DMS153 treated with DMSO at 0.1 percent for 48 hours (cell line): ENCODE measurements at regions not wholly inside any gene's neighbourhood (a gene's known extent, or its start where the extent isn't known, plus 50 kb on each side); places are given as distances from the start of the nearest gene placed in this dataset.

Experiments
- DNase-seq: peaks from one replicate; lab custom pipeline; 2025; ENCODE audit not compliant: unreplicated experiment; lab: John Stamatoyannopoulos, UW

DNA sequence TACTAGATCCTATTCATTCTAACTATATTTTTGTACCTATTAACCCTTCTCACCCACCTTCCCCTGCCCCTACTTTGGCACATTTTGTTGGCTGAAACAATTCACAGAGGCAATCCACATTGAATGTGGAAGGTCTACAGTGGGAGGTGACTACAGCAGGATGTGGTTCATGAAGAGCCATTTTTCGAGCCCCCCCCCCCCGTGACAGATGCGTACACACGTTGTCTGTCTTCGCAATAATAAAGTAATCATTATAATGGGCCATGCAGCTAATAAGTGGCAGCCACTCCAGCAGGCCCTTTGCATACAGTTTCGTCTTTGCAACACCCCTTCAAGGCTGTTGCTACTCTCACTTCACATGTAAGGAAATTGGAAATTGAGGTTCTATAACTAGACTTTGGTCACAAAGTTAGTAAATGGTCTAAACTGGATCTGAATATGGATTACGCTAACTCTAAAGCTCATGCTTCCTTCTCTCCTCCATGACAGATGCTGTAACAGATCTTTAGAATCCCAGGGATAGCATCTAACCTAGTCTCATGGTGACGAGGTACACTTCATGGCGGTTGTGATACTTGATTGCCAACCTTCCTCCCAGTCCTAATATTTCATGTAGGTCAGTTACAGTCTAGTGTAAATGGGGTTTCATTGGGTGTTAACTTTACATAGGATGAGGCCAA lies 176.8 kb downstream of the MYCN start:
- DNase-seq, result no peak

DNA sequence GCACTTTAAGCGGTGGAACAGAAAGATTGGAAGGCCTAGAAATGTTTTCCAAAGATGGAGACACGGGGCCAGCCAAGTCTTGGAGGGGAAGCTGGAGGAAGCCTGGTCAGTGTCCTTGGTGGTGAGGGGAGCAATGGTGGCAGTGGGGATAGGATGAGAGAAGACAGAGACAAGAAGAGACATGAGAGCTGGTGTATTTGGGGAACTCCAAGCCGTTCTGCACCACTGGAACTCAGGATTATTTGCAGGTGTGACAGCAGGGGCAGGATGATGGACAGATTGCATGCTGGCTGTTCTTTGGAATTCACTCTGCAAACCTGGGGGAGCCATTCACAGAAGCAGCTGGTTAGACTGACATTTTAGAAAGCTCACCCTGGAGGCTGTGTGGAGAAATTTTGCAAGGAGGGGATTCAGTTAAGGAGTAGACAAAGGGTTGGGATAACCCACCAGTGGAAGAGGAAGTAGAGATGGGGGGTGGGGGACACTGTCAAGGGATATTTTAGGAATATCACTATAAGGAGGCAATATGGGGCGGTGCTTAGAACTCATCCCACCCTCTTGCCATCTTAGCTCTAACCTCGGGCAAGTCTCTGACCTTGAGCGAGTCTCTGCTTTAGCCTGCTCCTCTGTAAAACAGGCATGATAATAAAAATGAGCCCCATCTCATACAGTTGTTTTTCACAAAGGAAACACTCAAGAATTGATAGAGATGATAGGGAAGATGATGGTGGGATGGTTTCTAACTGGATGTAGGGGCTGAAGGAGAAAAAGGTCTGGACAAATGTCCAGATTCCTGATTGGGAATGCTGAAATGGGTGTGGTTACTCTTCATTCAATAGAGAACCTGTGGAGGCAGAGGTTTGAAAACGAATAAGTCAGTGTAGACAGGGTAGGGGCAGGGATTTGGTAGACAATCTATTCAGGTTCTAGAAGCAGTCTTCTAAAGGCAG lies 175.8 kb downstream of the MYCN start:
- DNase-seq, result no peak

DNA sequence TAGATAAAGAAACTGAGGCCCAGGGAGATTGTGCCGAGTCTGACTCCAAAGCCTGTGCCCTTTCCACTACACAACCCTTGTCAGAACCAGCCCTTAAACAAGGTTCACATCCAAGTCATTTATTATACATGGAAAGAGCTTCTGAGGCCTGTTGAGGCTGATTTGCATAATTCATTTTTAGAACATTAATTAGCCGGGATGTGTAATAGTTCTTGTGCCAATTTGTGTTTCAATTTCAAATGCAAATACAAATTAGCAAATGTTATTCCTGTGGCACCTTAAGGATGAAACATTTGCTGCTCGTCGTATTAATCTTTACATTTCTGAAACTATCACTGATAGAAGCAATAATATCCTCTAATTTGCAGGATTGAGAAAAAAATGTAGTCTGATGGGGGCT lies 174.9 kb downstream of the MYCN start:
- no peak for DNase-seq

DNA sequence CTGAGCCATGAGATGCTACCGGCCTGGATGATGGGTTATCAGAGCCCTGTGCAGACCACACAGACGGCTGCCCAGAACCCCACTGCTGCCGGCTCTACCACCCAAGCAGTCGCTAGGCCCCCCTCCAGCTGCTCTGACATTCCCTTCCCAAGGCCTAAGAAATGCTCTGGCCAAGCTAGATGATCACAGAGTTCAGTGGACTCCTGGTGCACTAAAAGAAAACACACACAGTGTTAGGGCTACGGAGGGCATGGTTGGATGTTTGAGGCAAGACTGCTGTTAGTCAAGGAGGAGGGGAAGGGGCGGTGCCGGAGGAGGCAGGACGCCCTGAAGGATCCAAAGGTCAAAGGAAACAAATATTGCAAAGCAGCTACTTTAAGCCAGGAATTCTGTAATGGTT lies 174.5 kb downstream of the MYCN start:
- DNase-seq, result no peak

- DNase-seq, result no peak
Observed at GRCh38 chr2:16114070-16114469, 173.7 kb downstream of the MYCN start.

GRCh38 chr2:16113568-16113967 lies 173.2 kb downstream of the MYCN start:
- no peak for DNase-seq

GRCh38 chr2:16112972-16113560 lies 172.7 kb downstream of the MYCN start:
- DNase-seq, result no peak

GRCh38 chr2:16112251-16112971 lies 172.1 kb downstream of the MYCN start:
- no peak for DNase-seq

- DNase-seq, result no peak
Observed at GRCh38 chr2:16111838-16112210, 171.5 kb downstream of the MYCN start.

- no peak for DNase-seq
Observed at GRCh38 chr2:16109821-16110310, 169.5 kb downstream of the MYCN start.

- DNase-seq, result no peak
Observed at GRCh38 chr2:16109368-16109820, 169.0 kb downstream of the MYCN start.

GRCh38 chr2:16107246-16107645 lies 166.9 kb downstream of the MYCN start:
- DNase-seq, result no peak

GRCh38 chr2:16106619-16107018 lies 166.3 kb downstream of the MYCN start:
- DNase-seq, result no peak

DNA sequence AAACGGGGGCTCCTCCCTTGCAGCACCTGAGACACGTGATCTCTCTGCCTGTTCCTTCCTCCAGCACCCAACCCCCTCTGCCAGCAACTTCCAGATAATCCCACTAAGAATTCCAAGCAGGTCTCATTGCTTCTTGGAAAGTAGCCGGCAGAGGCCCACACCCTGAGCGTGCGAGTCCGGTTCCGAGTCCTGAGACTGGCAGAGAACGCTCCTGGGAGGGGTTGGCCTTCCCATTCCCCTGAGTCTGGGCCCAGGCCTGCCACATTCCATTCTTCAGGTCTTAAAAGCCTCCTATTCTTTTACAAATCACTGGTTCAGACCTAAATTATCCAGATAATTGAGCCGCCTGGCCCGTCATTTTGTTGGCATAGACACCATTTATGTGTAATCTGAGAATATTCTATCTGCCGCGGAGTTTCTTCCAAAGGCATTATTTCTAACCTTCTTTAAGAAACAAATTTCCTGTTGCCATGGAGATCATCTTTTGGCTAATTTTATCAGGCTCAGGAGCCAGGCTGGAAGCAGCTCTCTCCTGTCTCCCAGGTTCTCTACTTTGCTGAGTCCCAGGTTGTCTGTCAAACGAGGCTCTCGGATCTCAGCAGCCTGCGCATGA lies 165.4 kb downstream of the MYCN start:
- no peak for DNase-seq

GRCh38 chr2:16104949-16105668 lies 164.8 kb downstream of the MYCN start:
- DNase-seq, result no peak

GRCh38 chr2:16104315-16104948 lies 164.1 kb downstream of the MYCN start:
- no peak for DNase-seq

DNA sequence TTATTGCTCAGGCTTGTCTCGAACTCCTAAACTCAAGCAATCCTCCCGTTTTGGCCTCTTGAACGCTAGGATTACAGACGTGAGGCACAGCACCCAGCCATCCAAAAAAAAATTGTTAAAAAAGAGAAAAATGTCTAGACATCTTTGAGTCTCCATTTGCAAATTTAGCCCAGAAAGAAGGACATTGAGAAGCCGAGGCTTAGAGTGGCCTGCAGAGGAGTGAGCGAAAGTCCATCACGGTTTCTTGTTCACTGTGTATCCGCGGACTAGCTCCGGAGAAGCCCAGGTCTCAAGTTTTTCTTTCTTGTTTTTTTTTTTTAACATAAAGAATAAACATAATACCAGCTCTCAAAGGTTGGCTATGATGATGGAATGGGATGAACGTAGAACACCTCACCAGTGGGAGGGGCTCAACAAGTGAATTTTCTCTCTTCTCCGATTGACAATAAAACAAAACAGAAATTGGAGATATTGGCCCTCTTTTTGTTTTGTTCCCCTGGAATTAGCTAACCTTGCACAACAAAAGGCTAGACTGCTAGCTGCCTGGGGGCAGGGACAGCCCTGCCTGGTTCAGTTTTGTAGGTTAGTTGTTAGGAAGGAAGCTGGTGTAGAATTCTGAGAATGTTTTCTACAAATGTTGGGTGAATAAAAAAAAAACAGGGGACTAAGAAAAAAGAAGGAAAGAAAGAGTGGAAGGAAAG lies 163.4 kb downstream of the MYCN start:
- DNase-seq, result no peak

DNA sequence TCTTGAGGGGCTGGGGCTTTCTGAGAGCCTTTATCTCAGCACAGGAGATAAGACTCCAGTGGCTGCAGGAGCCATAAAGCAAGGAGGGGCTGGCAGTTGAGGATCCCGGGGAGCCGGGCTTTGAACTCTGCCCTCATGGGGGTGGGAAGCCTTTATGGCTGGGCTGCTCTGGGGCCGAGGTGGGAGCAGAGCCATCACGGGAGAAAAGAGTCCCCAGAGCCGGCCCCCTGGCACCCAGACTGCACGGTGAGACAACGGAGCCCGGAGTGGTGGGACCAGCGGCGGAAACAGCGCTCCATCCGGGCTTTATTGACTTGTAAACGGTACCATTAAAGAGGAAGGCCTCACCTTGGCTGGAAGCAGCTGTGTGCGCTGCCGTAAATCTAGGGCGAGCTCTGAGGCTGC lies 162.6 kb downstream of the MYCN start:
- DNase-seq, result no peak
